ENCODE measurements at regions not wholly inside any gene's neighbourhood (a gene's known extent, or its start where the extent isn't known, plus 50 kb on each side); places are given as distances from the start of the nearest gene placed in this dataset.
A peak's percentile ranks its signal among the peaks of the same experiment; 100 is the strongest.

DNA sequence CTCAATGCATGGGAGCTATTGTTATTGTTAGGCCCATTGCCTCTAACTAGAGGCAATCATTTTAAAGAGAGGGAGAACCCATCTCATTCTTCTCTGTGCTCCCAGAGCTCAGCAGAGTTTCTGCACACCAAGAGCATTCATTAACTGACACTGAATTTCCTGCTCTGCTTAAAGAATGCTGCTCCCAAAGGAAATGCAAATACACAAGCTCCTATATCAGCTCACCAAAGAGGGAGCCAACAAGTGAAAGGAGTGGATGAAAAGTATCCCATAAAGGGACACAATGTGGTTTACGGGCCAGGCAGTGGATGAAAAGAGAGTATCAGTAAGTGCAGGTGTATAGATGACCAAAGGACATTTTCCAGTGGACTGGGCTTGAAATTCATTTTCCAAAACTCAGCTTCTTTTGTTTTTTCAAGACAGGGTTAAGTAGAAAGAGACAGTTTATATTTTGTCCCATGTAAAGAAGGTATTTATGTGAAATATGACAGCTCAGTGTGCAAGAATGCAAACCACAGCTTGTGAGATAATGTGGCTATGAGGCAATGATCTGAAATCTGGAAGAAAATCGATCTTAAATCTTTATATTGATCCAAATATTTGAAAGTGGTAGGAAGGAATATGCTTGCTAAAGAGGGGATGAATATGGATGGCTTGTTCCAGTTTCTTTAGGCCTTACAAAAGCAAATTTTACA is 207.7 kb upstream of the CAMK1G start (continued):
- TF ChIP-seq ZNF19 (tag by site-specific recombination; IDR thresholded peaks at IDR 0.05; ENCODE audit: low read depth): no peak
- no peak for TF ChIP-seq ZBTB1 (tag by site-specific recombination; IDR thresholded peaks at IDR 0.05)
- no peak for TF ChIP-seq SCRT1 (tag by site-specific recombination; IDR thresholded peaks at IDR 0.05; ENCODE audit: borderline replicate concordance)
- TF ChIP-seq ZNF747 (tag by site-specific recombination; IDR thresholded peaks at IDR 0.05): no peak
- TF ChIP-seq KLF9 (tag by site-specific recombination; IDR thresholded peaks at IDR 0.05; ENCODE audit: low read depth): no peak
- TF ChIP-seq ZNF132 (tag by site-specific recombination; IDR thresholded peaks at IDR 0.05; ENCODE audit: borderline replicate concordance): no peak

DNA sequence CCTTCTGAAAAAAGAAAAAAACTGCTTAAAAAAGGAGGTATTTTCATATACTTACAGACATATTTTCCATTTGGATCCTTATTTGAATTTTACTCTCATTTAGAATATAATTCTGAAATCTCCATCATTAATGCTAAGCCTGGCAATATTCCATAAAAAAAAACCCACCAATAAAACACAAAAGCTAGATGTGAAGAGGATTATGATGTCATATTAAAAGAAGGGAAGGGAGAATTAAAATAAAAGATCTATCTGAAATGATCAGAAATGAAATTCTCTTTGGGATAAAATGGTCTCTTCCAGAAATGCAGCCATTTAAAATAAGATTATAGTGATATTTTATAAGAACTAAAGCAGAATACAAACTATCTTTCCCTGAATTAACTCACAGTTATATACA is 206.7 kb upstream of the CAMK1G start:
- Histone ChIP-seq H3K27ac (ENCODE audit: extremely low read depth, low read depth, low read length) (no peak overlapping the region), H3K9me3 (ENCODE audit: control insufficient read depth, insufficient read depth, low read depth, low read length) (no peaks in the 10 kb centered on the region), H3K4me1 (ENCODE audit: control insufficient read depth, insufficient read depth, low read length) (no peaks in the 10 kb centered on the region), H3K36me3 (ENCODE audit: control insufficient read depth in 2 of 2, insufficient read depth in 1 of 2, low read length in 2 of 2) (no peaks in the 10 kb centered on the region), H3K4me3 (ENCODE audit: low read depth, low read length) (no peak overlapping the region)
- TF ChIP-seq, protein P1, sequence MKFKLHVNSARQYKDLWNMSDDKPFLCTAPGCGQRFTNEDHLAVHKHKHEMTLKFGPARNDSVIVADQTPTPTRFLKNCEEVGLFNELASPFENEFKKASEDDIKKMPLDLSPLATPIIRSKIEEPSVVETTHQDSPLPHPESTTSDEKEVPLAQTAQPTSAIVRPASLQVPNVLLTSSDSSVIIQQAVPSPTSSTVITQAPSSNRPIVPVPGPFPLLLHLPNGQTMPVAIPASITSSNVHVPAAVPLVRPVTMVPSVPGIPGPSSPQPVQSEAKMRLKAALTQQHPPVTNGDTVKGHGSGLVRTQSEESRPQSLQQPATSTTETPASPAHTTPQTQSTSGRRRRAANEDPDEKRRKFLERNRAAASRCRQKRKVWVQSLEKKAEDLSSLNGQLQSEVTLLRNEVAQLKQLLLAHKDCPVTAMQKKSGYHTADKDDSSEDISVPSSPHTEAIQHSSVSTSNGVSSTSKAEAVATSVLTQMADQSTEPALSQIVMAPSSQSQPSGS (tag by site-specific recombination; IDR thresholded peaks at IDR 0.05; ENCODE audit: low read depth): peak; percentile 59; the same call in 1 of the 2 replicates
- no peak for TF ChIP-seq ZNF514 (tag by site-specific recombination; IDR thresholded peaks at IDR 0.05)
- CTCF ChIA-PET: no interaction called here
- POLR2A ChIA-PET: no interaction called here

DNA sequence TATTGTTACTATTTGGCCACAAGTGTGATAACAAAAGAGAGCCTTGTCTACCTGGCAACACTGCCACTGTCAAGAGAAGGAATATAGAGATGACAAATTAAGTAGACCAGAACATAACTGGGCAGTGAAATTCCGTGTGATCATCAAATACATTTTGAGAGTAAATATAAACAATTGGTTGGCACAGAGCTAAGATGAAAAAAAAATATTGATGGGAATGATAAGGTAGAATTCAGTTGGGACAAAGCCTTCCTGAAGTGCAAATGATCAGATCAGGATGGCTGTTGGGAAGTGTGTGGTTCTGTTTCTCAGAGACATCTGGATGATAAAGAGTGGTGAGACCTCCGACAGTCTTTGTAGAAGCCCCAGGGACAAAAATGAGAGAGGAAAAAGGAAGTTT is 205.5 kb upstream of the CAMK1G start:
- POLR2A ChIA-PET: no interaction called here
- no peak for TF ChIP-seq ZFP69B (tag by site-specific recombination; IDR thresholded peaks at IDR 0.05)
- TF ChIP-seq ZNF19 (tag by site-specific recombination; IDR thresholded peaks at IDR 0.05; ENCODE audit: low read depth): no peak
- TF ChIP-seq, protein P2, sequence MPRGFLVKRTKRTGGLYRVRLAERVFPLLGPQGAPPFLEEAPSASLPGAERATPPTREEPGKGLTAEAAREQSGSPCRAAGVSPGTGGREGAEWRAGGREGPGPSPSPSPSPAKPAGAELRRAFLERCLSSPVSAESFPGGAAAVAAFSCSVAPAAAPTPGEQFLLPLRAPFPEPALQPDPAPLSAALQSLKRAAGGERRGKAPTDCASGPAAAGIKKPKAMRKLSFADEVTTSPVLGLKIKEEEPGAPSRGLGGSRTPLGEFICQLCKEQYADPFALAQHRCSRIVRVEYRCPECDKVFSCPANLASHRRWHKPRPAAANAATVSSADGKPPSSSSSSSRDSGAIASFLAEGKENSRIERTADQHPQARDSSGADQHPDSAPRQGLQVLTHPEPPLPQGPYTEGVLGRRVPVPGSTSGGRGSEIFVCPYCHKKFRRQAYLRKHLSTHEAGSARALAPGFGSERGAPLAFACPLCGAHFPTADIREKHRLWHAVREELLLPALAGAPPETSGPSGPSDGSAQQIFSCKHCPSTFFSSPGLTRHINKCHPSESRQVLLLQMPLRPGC (tag by site-specific recombination; IDR thresholded peaks at IDR 0.05): no peak
- TF ChIP-seq ZNF837 (tag by site-specific recombination; IDR thresholded peaks at IDR 0.05): no peak
- TF ChIP-seq SP2 (tag by site-specific recombination; IDR thresholded peaks at IDR 0.05): no peak
- no peak for TF ChIP-seq ZNF239 (tag by site-specific recombination; IDR thresholded peaks at IDR 0.05)
- TF ChIP-seq ZNF311 (tag by site-specific recombination; IDR thresholded peaks at IDR 0.05; ENCODE audit: borderline replicate concordance): no peak
- TF ChIP-seq ZBTB8A (tag by site-specific recombination; IDR thresholded peaks at IDR 0.05): no peak
- TF ChIP-seq ZNF133 (tag by site-specific recombination; IDR thresholded peaks at IDR 0.05): no peak
- TF ChIP-seq BCL11A (tag by site-specific recombination; IDR thresholded peaks at IDR 0.05; ENCODE audit: low read depth): no peak
- no peak for TF ChIP-seq SALL2 (tag by site-specific recombination; IDR thresholded peaks at IDR 0.05; ENCODE audit: borderline replicate concordance)
- Histone ChIP-seq H3K4me3 (ENCODE audit: low read depth, low read length) (no peak overlapping the region), H3K27ac (ENCODE audit: extremely low read depth, low read depth, low read length) (no peak overlapping the region), H3K36me3 (ENCODE audit: control insufficient read depth in 2 of 2, insufficient read depth in 1 of 2, low read length in 2 of 2) (no peaks in the 10 kb centered on the region), H3K4me1 (ENCODE audit: control insufficient read depth, insufficient read depth, low read length) (no peaks in the 10 kb centered on the region), H3K9me3 (ENCODE audit: control insufficient read depth, insufficient read depth, low read depth, low read length) (no peaks in the 10 kb centered on the region)
- CTCF ChIA-PET: interaction anchor here (0.7 kb wide), 2 partner anchors 37 to 112 kb away, joined by 3 to 5 read pairs; no protein-coding TSS in a partner anchor

DNA sequence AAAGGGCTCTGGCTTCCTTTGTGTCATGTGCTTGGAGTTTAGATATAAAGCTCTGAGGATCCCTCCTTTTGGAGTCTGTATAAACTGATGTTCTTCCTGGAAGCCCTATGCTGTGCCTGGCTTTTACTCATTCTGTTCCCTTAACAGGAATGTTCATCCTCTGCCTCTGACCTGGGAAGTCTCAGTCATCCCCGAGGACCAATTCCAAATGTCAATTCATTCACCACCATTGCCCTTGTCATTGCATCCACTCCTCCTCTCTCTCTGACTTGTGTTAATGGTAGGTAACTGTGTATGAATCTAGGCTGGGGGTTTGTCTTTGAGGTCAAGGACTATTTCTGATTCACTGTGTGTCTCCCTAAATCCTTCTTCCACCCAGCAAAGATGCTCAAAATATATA is 204.2 kb upstream of the CAMK1G start:
- ChIA-PET CTCF (interaction anchor here (0.9 kb wide), 1 partner anchor 25 kb away, joined by 3 read pairs; no protein-coding TSS in a partner anchor), POLR2A (no interaction called here)
- no peaks in the 10 kb centered on the region for H3K36me3 ChIP-seq (ENCODE audit: control insufficient read depth in 2 of 2, insufficient read depth in 1 of 2, low read length in 2 of 2)
- TF ChIP-seq, protein P3, sequence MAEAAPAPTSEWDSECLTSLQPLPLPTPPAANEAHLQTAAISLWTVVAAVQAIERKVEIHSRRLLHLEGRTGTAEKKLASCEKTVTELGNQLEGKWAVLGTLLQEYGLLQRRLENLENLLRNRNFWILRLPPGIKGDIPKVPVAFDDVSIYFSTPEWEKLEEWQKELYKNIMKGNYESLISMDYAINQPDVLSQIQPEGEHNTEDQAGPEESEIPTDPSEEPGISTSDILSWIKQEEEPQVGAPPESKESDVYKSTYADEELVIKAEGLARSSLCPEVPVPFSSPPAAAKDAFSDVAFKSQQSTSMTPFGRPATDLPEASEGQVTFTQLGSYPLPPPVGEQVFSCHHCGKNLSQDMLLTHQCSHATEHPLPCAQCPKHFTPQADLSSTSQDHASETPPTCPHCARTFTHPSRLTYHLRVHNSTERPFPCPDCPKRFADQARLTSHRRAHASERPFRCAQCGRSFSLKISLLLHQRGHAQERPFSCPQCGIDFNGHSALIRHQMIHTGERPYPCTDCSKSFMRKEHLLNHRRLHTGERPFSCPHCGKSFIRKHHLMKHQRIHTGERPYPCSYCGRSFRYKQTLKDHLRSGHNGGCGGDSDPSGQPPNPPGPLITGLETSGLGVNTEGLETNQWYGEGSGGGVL (tag by site-specific recombination; IDR thresholded peaks at IDR 0.05): no peak
- TF ChIP-seq ZNF223 (tag by site-specific recombination; IDR thresholded peaks at IDR 0.05): no peak
- no peak for TF ChIP-seq SALL2 (tag by site-specific recombination; IDR thresholded peaks at IDR 0.05; ENCODE audit: borderline replicate concordance)
- TF ChIP-seq IKZF3 (tag by site-specific recombination; IDR thresholded peaks at IDR 0.05): no peak
- no peak for TF ChIP-seq ZNF747 (tag by site-specific recombination; IDR thresholded peaks at IDR 0.05)
- TF ChIP-seq TCF7L2 (IDR thresholded peaks at IDR 0.05; ENCODE audit: borderline replicate concordance, low read depth, low read length): no peak
- no peak for TF ChIP-seq YY2 (tag by site-specific recombination; IDR thresholded peaks at IDR 0.05)
- no peak for TF ChIP-seq ZNF394 (tag by site-specific recombination; IDR thresholded peaks at IDR 0.05; ENCODE audit: borderline replicate concordance)
- no peak for TF ChIP-seq BCL11B (tag by site-specific recombination; IDR thresholded peaks at IDR 0.05; ENCODE audit: low read depth)
- no peak for TF ChIP-seq ZNF585B (tag by site-specific recombination; IDR thresholded peaks at IDR 0.05)

More for the DNA sequence above, 204.2 kb upstream of the CAMK1G start:
- Histone ChIP-seq H3K9me3 (ENCODE audit: control insufficient read depth, insufficient read depth, low read depth, low read length) (no peaks in the 10 kb centered on the region), H3K4me3 (ENCODE audit: low read depth, low read length) (no peak overlapping the region), H3K27ac (ENCODE audit: extremely low read depth, low read depth, low read length) (no peak overlapping the region), H3K4me1 (ENCODE audit: control insufficient read depth, insufficient read depth, low read length) (no peaks in the 10 kb centered on the region)
